IMR-90 (cell line): ENCODE measurements at regions not wholly inside any gene's neighbourhood (a gene's known extent, or its start where the extent isn't known, plus 50 kb on each side); places are given as distances from the start of the nearest gene placed in this dataset.

ENCODE experiments used
- ATAC-seq: fragments of 200-7000 bp; cut with Tn5 transposase; 2 replicates; pipeline ENCODE4 v1.9.1; 2020; ENCODE audit warnings: low read depth, mild to moderate bottlenecking, moderate library complexity
- BruUV-seq: library from RNA; stranded (reverse); fragments of 400-500 nt; replicated peaks from 2 replicates; lab custom pipeline; 2021; lab: Mats Ljungman, UMichigan
- CTCF ChIA-PET: fragments of 300-600 bp; formaldehyde crosslinking; extraction: SDS; loops from one replicate; lab custom pipeline; 2021; ENCODE audit warnings: antibody characterized with exemption; lab: Yijun Ruan, JAX
- POLR2A ChIA-PET: fragments of 300-600 bp; sonication (Branson Sonifier 250); formaldehyde crosslinking; loops from one replicate; lab custom pipeline; 2022; ENCODE audit warnings: antibody characterized with exemption; ENCODE audit not compliant: unreplicated experiment; lab: Charles Lee
- DNase-seq: peaks from one replicate; pipeline ENCODE4 v3.0.0; 2013
- H2AFZ ChIP-seq: replicated peaks from 2 replicates; pipeline ENCODE3; 2013; ENCODE audit warnings: low read length, mild to moderate bottlenecking; ENCODE audit not compliant: poor library complexity
- H2AK5ac ChIP-seq: 2 replicates; pipeline ENCODE4 v1.6.1; 2013; ENCODE audit warnings: low read depth, low read length, inconsistent platforms
- H2AK9ac ChIP-seq: replicated peaks from 2 replicates; pipeline ENCODE3; 2013; ENCODE audit warnings: mild to moderate bottlenecking, low read depth, low read length, moderate library complexity; ENCODE audit not compliant: poor library complexity
- H2BK120ac ChIP-seq: 2 replicates; pipeline ENCODE4 v1.6.1; 2013; ENCODE audit warnings: low read depth, low read length, inconsistent platforms
- H2BK15ac ChIP-seq: 3 replicates; pipeline ENCODE4 v1.6.1; 2013; ENCODE audit warnings: low read depth, low read length, inconsistent platforms
- H2BK20ac ChIP-seq: 2 replicates; pipeline ENCODE4 v1.6.1; 2013; ENCODE audit warnings: low read depth, mild to moderate bottlenecking, inconsistent platforms, low read length, moderate library complexity
- H2BK5ac ChIP-seq: 2 replicates; pipeline ENCODE4 v1.6.1; 2013; ENCODE audit warnings: mild to moderate bottlenecking, low read depth, low read length, inconsistent platforms; ENCODE audit not compliant: poor library complexity, severe bottlenecking
- H3K14ac ChIP-seq: replicated peaks from 2 replicates; pipeline ENCODE4 v1.6.1; 2013; ENCODE audit warnings: low read depth, low read length, inconsistent platforms
- H3K18ac ChIP-seq: 2 replicates; pipeline ENCODE4 v1.6.1; 2013; ENCODE audit warnings: low read depth, low read length, control low read depth
- H3K23ac ChIP-seq: 2 replicates; pipeline ENCODE4 v1.6.1; 2013; ENCODE audit warnings: low read depth, low read length, inconsistent platforms
- H3K27ac ChIP-seq: 2 replicates; pipeline ENCODE4 v1.5.1; 2013; ENCODE audit warnings: mild to moderate bottlenecking, control low read depth, low read length; ENCODE audit not compliant: insufficient read depth
- H3K27me3 ChIP-seq: 2 replicates; pipeline ENCODE4 v1.6.1; 2013; ENCODE audit warnings: low read length; ENCODE audit not compliant: control insufficient read depth, insufficient read depth
- H3K36me3 ChIP-seq: 2 replicates; pipeline ENCODE4 v1.6.1; 2013; ENCODE audit warnings: low read length, mixed read lengths; ENCODE audit not compliant: control insufficient read depth, insufficient read depth
- H3K4ac ChIP-seq: 2 replicates; pipeline ENCODE4 v1.6.1; 2013; ENCODE audit warnings: low read depth, low read length, inconsistent platforms
- H3K4me1 ChIP-seq: 2 replicates; pipeline ENCODE4 v1.6.1; 2013; ENCODE audit warnings: low read length, mixed read lengths; ENCODE audit not compliant: control insufficient read depth, insufficient read depth
- H3K4me2 ChIP-seq: 2 replicates; pipeline ENCODE4 v1.6.1; 2013; ENCODE audit warnings: low read depth, mild to moderate bottlenecking, control low read depth, low read length, moderate library complexity
- H3K4me3 ChIP-seq: 2 replicates; pipeline ENCODE4 v1.5.1; 2013; ENCODE audit warnings: low read depth, mild to moderate bottlenecking, control low read depth, low read length, moderate library complexity; ENCODE audit not compliant: insufficient read depth
- H3K56ac ChIP-seq: 2 replicates; pipeline ENCODE4 v1.6.1; 2013; ENCODE audit warnings: low read length, inconsistent platforms; ENCODE audit not compliant: insufficient read depth; ENCODE audit errors: extremely low read depth
- H3K79me1 ChIP-seq, 2 experiments: 2 replicates each; pipeline ENCODE4 v1.6.1; 2013; ENCODE audit warnings: low read length in 2 of 2, inconsistent platforms in 1 of 2, low read depth in 1 of 2
- H3K9ac ChIP-seq: 2 replicates; pipeline ENCODE4 v1.6.1; 2013; ENCODE audit warnings: low read depth, low read length, control low read depth
- H3K9me1 ChIP-seq: 2 replicates; pipeline ENCODE4 v1.6.1; 2013; ENCODE audit warnings: low read length, inconsistent platforms; ENCODE audit not compliant: insufficient read depth
- H3K9me3 ChIP-seq: 2 replicates; pipeline ENCODE4 v1.6.1; 2013; ENCODE audit warnings: low read length; ENCODE audit not compliant: control insufficient read depth, insufficient read depth
- H4K20me1 ChIP-seq: 2 replicates; pipeline ENCODE4 v1.6.1; 2013; ENCODE audit warnings: low read length, inconsistent platforms; ENCODE audit not compliant: insufficient read depth
- H4K5ac ChIP-seq: 2 replicates; pipeline ENCODE4 v1.6.1; 2013; ENCODE audit warnings: mild to moderate bottlenecking, low read depth, low read length, control low read depth
- H4K8ac ChIP-seq, 2 experiments: 2 replicates each; pipeline ENCODE4 v1.6.1; 2013; ENCODE audit warnings: low read depth in 2 of 2, low read length in 2 of 2, control low read depth in 1 of 2, inconsistent platforms in 1 of 2
- H4K91ac ChIP-seq: 2 replicates; pipeline ENCODE4 v1.6.1; 2013; ENCODE audit warnings: low read depth, low read length, inconsistent platforms; ENCODE audit not compliant: insufficient read depth
- MXI1 ChIP-seq: IDR thresholded peaks from 2 replicates; pipeline ENCODE4 v1.6.1; 2012; ENCODE audit warnings: low read depth, mild to moderate bottlenecking, low read length, moderate library complexity, borderline replicate concordance
- RAD21 ChIP-seq: IDR thresholded peaks from 2 replicates; pipeline ENCODE4 v1.6.1; 2012; ENCODE audit warnings: low read length, improper control_type of control experiment
- RFX5 ChIP-seq: IDR thresholded peaks from 2 replicates; pipeline ENCODE4 v1.8.0; 2012; ENCODE audit warnings: low read depth, mild to moderate bottlenecking, low read length, moderate library complexity
- SMC3 ChIP-seq: fragments of 150-350 bp; IDR thresholded peaks from 2 replicates; pipeline ENCODE4 v1.6.1; 2016; ENCODE audit warnings: low read depth, mild to moderate bottlenecking, antibody characterized with exemption, low read length, moderate library complexity
- WGBS, 2 experiments: methylation state at CpG; one replicate each; pipeline versions ENCODE4 v1.1.5 to v1.1.7; 2013; ENCODE audit warnings: missing lambda C conversion rate in 2 of 2; ENCODE audit not compliant: insufficient read length in 1 of 2; ENCODE audit errors: extremely low coverage in 2 of 2; 5-methylcytosine and 5-hydroxymethylcytosine counted together
- dilution Hi-C: fragments of 300-500 bp; cut with HindIII; formaldehyde crosslinking; loops from one replicate; pipeline ENCODE4 v1.14.3; 2018; ENCODE audit warnings: low sequenced_read_pairs; ENCODE audit not compliant: unreplicated experiment
- in situ Hi-C: fragments of 300-500 bp; cut with MboI; formaldehyde crosslinking; loops from 3 replicates; pipeline ENCODE4 v1.14.3; 2019; ENCODE audit warnings: low sequenced_read_pairs, inconsistent platforms, mixed read lengths
- intact Hi-C: fragments of 100-400 bp; cut with micrococcal nuclease; formaldehyde crosslinking; loops from 2 replicates; pipeline ENCODE4 v1.10.0; 2022

DNA sequence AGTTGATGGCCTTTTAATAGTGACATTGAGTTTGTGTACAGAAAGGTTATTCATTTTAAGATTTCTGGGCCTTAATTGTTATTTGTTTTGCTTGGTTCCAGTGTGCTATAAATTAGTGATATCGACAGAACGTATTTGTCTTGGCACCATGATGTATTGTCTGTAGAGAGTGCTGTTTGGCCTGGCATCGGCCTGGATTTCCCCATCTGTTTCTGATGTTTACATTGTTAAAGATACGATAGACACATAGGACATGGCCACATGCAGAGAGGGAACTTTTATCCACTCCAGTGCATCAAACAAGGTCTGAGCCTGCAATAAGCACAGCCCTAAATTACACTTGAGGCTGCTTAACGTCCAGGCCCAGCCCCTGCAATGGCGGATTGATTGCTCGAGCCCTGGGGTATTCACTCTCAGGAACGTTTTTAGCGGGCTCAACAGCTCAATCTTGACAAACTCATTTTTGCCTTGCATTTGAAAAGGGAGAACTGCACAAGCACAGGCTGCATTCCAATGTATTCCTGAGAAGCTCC is 144.7 kb downstream of the SLC4A3 start:
- WGBS, 2 experiments, result 40% methylated on average over 5 of the region's 9 CpGs; no CpG with 5 or more reads in 1 of the 2 experiments

More for the DNA sequence above, 144.7 kb downstream of the SLC4A3 start:
- Histone ChIP-seq H2AFZ (no peak overlapping the region), H3K79me1 (no peaks in the 10 kb centered on the region), H3K27ac (no peak overlapping the region), H3K9me1 (no peaks in the 10 kb centered on the region), H4K91ac (no peak overlapping the region), H3K14ac (no peak overlapping the region), H3K36me3 (no peaks in the 10 kb centered on the region), H3K27me3 (peaks cover 3% of the 10 kb centered on the region; the same call in 1 of the 2 replicates), H3K56ac (no peak overlapping the region), H2BK20ac (no peak overlapping the region), H3K4ac (no peak overlapping the region), H3K9ac (no peak overlapping the region), H2BK15ac (no peak overlapping the region), H4K8ac (no peak overlapping the region), H2AK9ac (no peak overlapping the region), H3K4me3 (no peak overlapping the region), H4K20me1 (no peaks in the 10 kb centered on the region), H2BK5ac (no peak overlapping the region), H2AK5ac (no peak overlapping the region), H2BK120ac (no peak overlapping the region), H3K4me1 (no peaks in the 10 kb centered on the region), H3K9me3 (no peaks in the 10 kb centered on the region), H3K4me2 (no peak overlapping the region), H4K5ac (no peak overlapping the region), H3K18ac (no peak overlapping the region), H3K23ac (no peak overlapping the region)
- TF ChIP-seq MXI1 (no peak), SMC3 (no peak), RFX5 (no peak), RAD21 (no peak)
- CTCF ChIA-PET, result no interaction called here
- POLR2A ChIA-PET, result no interaction called here
- BruUV-seq, result no TSS peak
- dilution Hi-C loops, result no loop called here
- intact Hi-C loops, result no loop called here
- in situ Hi-C loops, result no loop called here
- ATAC-seq (no peak), DNase-seq (no peak)
